CD8-positive, alpha-beta memory T cell (primary cell): ENCODE measurements at regions not wholly inside any gene's neighbourhood (a gene's known extent, or its start where the extent isn't known, plus 50 kb on each side); places are given as distances from the start of the nearest gene placed in this dataset.

Source experiments
- CTCF ChIA-PET: fragments of 350-600 bp; sonication (Branson Sonifier 250); formaldehyde crosslinking; loops from one replicate; lab custom pipeline; 2021; ENCODE audit warnings: antibody characterized with exemption; lab: Charles Lee
- POLR2A ChIA-PET: fragments of 350-600 bp; sonication (Branson Sonifier 250); formaldehyde crosslinking; loops from one replicate; lab custom pipeline; 2021; ENCODE audit warnings: antibody characterized with exemption; lab: Charles Lee
- DNase-seq, 5 donors: peaks; one replicate each; pipeline versions ENCODE4 v3.0.0 to v3.0.0-alpha.2; 2020 to 2022; ENCODE audit warnings: mixed read lengths in 1 of 5
- H3K27ac ChIP-seq: one replicate; pipeline ENCODE4 v1.7.0; 2013; ENCODE audit warnings: low read depth, mild to moderate bottlenecking, low read length, moderate library complexity
- H3K27me3 ChIP-seq: 2 replicates; pipeline ENCODE4 v1.7.0; 2013; ENCODE audit warnings: low read length, mild to moderate bottlenecking; ENCODE audit not compliant: insufficient read depth, poor library complexity, severe bottlenecking
- H3K36me3 ChIP-seq: 2 replicates; pipeline ENCODE4 v1.7.0; 2013; ENCODE audit warnings: mild to moderate bottlenecking, low read length, moderate library complexity; ENCODE audit not compliant: insufficient read depth
- H3K4me1 ChIP-seq: 2 replicates; pipeline ENCODE4 v1.7.0; 2013; ENCODE audit warnings: mild to moderate bottlenecking, low read length, moderate library complexity; ENCODE audit not compliant: insufficient read depth
- H3K4me3 ChIP-seq: 2 replicates; pipeline ENCODE4 v1.7.0; 2013; ENCODE audit warnings: mild to moderate bottlenecking, low read length
- H3K9me3 ChIP-seq: 2 replicates; pipeline ENCODE4 v1.7.0; 2013; ENCODE audit warnings: mild to moderate bottlenecking, low read length
- H3K27ac Mint-ChIP-seq, 8 donors: one replicate each; pipeline ENCODE4 v1.8.0; 2020 to 2021; ENCODE audit warnings: mixed read lengths in 8 of 8, mild to moderate bottlenecking in 6 of 8, inconsistent platforms in 3 of 8, moderate library complexity in 3 of 8
- H3K27me3 Mint-ChIP-seq, 2 donors: one replicate each; pipeline ENCODE4 v1.8.0; 2020 to 2021; ENCODE audit warnings: mixed read lengths in 2 of 2, mild to moderate bottlenecking in 1 of 2, moderate library complexity in 1 of 2
- H3K36me3 Mint-ChIP-seq, 3 donors: one replicate each; pipeline ENCODE4 v1.8.0; 2020 to 2021; ENCODE audit warnings: mixed read lengths in 3 of 3, inconsistent platforms in 1 of 3, mild to moderate bottlenecking in 1 of 3
- H3K4me1 Mint-ChIP-seq, 3 donors: one replicate each; pipeline ENCODE4 v1.8.0; 2020 to 2021; ENCODE audit warnings: mixed read lengths in 3 of 3, inconsistent platforms in 1 of 3, mild to moderate bottlenecking in 1 of 3
- H3K4me3 Mint-ChIP-seq, 7 donors: one replicate each; pipeline ENCODE4 v1.8.0; 2020 to 2021; ENCODE audit warnings: mixed read lengths in 7 of 7, mild to moderate bottlenecking in 6 of 7, moderate library complexity in 4 of 7, inconsistent platforms in 2 of 7
- H3K9me3 Mint-ChIP-seq, 5 donors: one replicate each; pipeline ENCODE4 v1.8.0; 2020 to 2022; ENCODE audit warnings: mixed read lengths in 5 of 5, mild to moderate bottlenecking in 3 of 5, moderate library complexity in 2 of 5, inconsistent platforms in 1 of 5

DNA sequence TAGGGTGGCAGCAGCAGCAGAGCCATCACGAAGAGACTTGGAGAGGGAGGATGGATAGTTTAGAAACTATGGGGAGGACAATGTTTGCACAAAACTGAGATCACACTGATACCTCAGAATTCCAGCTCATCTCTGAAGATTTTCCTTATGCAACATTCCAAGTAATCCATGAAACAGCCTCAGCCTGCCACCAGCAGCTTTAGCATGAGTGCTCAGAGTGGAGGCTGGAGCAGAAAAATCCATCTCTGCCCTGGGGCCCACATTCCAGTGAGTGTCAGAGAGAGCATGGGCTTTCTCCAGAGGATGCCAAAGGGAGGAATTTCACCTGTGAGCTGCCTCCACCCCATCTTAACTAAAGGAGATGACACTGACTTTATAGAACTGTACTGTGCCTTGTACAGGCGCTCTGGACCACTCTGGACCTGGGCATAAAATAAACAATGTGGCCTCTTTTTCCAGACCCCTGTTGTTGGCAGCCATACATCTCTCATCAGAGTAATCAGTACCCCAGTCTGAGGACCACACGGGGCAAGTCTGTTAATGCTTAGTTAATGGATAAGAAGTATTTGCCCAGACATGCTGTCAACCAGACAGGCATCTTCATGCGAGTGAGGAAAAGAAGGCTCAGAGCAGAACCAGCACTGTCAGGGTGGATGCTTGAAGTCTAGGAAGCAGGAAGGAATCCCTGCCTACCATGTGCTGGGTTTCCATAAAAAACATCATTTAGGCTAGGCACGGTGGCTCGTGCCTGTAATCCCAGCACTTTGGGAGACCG lies 440.9 kb downstream of the ENC1 start:
- Histone ChIP-seq H3K4me1 (no peaks in the 10 kb centered on the region), H3K27ac (no peak overlapping the region), H3K9me3 (no peaks in the 10 kb centered on the region), H3K27me3 (no peaks in the 10 kb centered on the region), H3K4me3 (no peak overlapping the region), H3K36me3 (no peaks in the 10 kb centered on the region)
- Mint-ChIP-seq H3K36me3 (no peaks in the 10 kb centered on the region), H3K4me1 (no peaks in the 10 kb centered on the region), H3K4me3 (no peak overlapping the region), H3K9me3 (no peaks in the 10 kb centered on the region), H3K27me3 (peaks cover 2 to 7% of the 10 kb centered on the region in 2 donors), H3K27ac (no peak overlapping the region)
- DNase-seq, result no peak
- CTCF ChIA-PET, result no interaction called here
- POLR2A ChIA-PET, result no interaction called here

GRCh38 chr5:74199005-74199404 lies 441.5 kb downstream of the ENC1 start:
- CTCF ChIA-PET, result no interaction called here
- no peak overlapping the region for H3K27ac ChIP-seq
- POLR2A ChIA-PET, result no interaction called here

GRCh38 chr5:74198156-74198555 lies 442.4 kb downstream of the ENC1 start:
- Mint-ChIP-seq H3K4me3 (no peak overlapping the region), H3K4me1 (no peaks in the 10 kb centered on the region), H3K27me3 (peaks cover 2 to 4% of the 10 kb centered on the region in 2 donors), H3K9me3 (no peaks in the 10 kb centered on the region), H3K36me3 (no peaks in the 10 kb centered on the region), H3K27ac (no peak overlapping the region)
- DNase-seq, result no peak
- ChIA-PET CTCF (no interaction called here), POLR2A (no interaction called here)
- no peak overlapping the region for H3K27ac ChIP-seq
- H3K27me3 ChIP-seq, result no peaks in the 10 kb centered on the region
- H3K4me3 ChIP-seq, result no peak overlapping the region
- no peaks in the 10 kb centered on the region for H3K9me3 ChIP-seq
- H3K36me3 ChIP-seq, result no peaks in the 10 kb centered on the region
- H3K4me1 ChIP-seq, result no peaks in the 10 kb centered on the region

More at GRCh38 chr5:74199005-74199404, 441.5 kb downstream of the ENC1 start:
- Mint-ChIP-seq H3K27ac (no peak overlapping the region), H3K4me3 (no peak overlapping the region), H3K27me3 (peaks cover 2 to 5% of the 10 kb centered on the region in 2 donors), H3K36me3 (no peaks in the 10 kb centered on the region), H3K4me1 (no peaks in the 10 kb centered on the region), H3K9me3 (no peaks in the 10 kb centered on the region)
- H3K4me1 ChIP-seq, result no peaks in the 10 kb centered on the region
- no peak for DNase-seq
- H3K27me3 ChIP-seq, result no peaks in the 10 kb centered on the region
- no peaks in the 10 kb centered on the region for H3K36me3 ChIP-seq
- no peak overlapping the region for H3K4me3 ChIP-seq
- H3K9me3 ChIP-seq, result no peaks in the 10 kb centered on the region

DNA sequence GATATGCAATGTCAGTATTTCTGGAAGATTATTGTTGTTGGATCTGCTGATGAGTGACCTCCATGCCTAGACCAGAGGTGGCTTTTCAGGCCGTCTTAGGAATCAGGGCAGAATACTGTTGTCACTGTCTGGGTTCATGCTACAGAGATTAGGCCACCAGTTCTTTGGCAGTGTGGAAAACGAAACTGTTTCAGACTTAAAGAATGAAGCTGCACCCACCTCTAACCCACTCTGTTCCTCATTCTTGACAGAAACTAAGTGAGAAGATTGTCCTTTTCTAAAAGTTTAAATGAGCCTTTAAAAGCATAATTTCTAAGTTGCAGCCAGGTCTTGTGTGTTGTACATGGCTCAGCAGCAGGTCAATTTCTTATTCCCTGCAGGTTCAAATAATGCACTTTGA lies 444.3 kb downstream of the ENC1 start:
- Histone ChIP-seq H3K9me3 (no peaks in the 10 kb centered on the region), H3K36me3 (no peaks in the 10 kb centered on the region), H3K27ac (no peak overlapping the region), H3K27me3 (no peaks in the 10 kb centered on the region), H3K4me3 (no peak overlapping the region), H3K4me1 (no peaks in the 10 kb centered on the region)
- Mint-ChIP-seq H3K27me3 (peaks cover 7 to 13% of the 10 kb centered on the region in 2 donors), H3K36me3 (no peaks in the 10 kb centered on the region), H3K4me3 (no peak overlapping the region), H3K9me3 (no peaks in the 10 kb centered on the region), H3K4me1 (no peaks in the 10 kb centered on the region), H3K27ac (no peak overlapping the region)
- no peak for DNase-seq
- POLR2A ChIA-PET, result no interaction called here
- CTCF ChIA-PET, result no interaction called here

DNA sequence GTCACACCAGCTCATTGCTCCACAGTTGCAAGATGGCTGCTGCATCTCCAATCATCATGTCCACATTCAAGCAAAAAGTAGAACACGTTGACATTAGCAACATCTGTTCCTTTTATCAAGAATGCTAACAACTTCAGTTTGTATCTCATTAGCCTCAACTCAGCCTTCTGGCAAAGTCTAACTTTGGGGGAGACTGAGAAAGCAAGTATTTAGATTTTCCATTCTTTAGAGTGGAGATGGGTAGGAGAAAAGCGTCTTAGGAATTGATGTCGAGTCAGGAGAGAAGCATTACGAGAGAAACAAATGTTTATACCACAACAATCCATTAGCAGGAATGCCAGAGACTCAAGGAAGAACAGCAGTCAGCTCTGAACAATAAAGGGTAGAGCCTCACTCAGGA lies 446.3 kb downstream of the ENC1 start:
- peaks cover 7 to 13% of the 10 kb centered on the region in 2 donors for H3K27me3 Mint-ChIP-seq
- H3K36me3 ChIP-seq, result no peaks in the 10 kb centered on the region
- ChIA-PET POLR2A (no interaction called here), CTCF (no interaction called here)
- no peaks in the 10 kb centered on the region for H3K27me3 ChIP-seq
- no peak overlapping the region for H3K4me3 Mint-ChIP-seq
- H3K36me3 Mint-ChIP-seq, result no peaks in the 10 kb centered on the region
- H3K4me1 ChIP-seq, result no peaks in the 10 kb centered on the region
- DNase-seq, result no peak
- H3K27ac Mint-ChIP-seq, result no peak overlapping the region
- H3K9me3 ChIP-seq, result no peaks in the 10 kb centered on the region
- H3K9me3 Mint-ChIP-seq, result no peaks in the 10 kb centered on the region
- H3K4me1 Mint-ChIP-seq, result no peaks in the 10 kb centered on the region
- no peak overlapping the region for H3K4me3 ChIP-seq
- H3K27ac ChIP-seq, result no peak overlapping the region

DNA sequence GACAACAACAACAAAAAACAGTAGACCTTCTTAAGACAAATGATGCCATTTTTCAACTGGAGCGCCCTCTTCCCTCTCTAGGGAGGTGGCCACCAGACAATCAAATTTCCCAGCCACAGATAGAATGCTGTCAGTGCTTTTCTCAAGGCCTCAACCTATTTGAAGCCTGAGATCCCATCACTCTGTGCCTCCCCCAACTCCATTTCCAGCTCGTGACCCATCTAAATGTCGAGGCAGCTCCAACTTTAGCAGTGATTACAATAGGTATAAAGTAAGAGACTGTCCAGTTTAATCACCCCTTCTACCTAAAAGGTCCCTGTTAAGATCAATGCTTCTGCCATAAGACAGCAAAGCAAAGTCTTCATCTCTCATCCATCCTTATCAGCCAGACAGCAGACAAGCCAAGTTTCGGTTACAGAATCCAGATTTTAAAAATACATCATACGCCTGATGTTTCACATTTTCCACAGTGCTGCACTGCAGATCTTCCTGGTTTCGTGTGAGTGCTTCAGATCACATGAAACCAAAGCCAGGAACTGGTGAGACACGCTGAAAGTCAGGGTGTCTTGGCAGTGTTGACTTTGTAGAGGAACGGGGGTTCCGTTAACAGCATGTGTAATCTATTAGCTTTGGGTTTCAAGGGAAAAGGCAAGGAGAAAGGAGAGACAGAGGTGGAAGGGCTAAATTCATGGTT lies 447.8 kb downstream of the ENC1 start:
- Histone ChIP-seq H3K27ac (no peak overlapping the region), H3K27me3 (no peaks in the 10 kb centered on the region), H3K36me3 (no peaks in the 10 kb centered on the region), H3K9me3 (no peaks in the 10 kb centered on the region), H3K4me1 (no peaks in the 10 kb centered on the region), H3K4me3 (no peak overlapping the region)
- Mint-ChIP-seq H3K9me3 (peaks cover 0 to 4% (median 0%) of the 10 kb centered on the region in 5 donors), H3K27me3 (peaks cover 7 to 13% of the 10 kb centered on the region in 2 donors), H3K4me3 (no peak overlapping the region), H3K4me1 (no peaks in the 10 kb centered on the region), H3K27ac (no peak overlapping the region), H3K36me3 (no peaks in the 10 kb centered on the region)
- DNase-seq, result no peak
- ChIA-PET POLR2A (no interaction called here), CTCF (no interaction called here)

DNA sequence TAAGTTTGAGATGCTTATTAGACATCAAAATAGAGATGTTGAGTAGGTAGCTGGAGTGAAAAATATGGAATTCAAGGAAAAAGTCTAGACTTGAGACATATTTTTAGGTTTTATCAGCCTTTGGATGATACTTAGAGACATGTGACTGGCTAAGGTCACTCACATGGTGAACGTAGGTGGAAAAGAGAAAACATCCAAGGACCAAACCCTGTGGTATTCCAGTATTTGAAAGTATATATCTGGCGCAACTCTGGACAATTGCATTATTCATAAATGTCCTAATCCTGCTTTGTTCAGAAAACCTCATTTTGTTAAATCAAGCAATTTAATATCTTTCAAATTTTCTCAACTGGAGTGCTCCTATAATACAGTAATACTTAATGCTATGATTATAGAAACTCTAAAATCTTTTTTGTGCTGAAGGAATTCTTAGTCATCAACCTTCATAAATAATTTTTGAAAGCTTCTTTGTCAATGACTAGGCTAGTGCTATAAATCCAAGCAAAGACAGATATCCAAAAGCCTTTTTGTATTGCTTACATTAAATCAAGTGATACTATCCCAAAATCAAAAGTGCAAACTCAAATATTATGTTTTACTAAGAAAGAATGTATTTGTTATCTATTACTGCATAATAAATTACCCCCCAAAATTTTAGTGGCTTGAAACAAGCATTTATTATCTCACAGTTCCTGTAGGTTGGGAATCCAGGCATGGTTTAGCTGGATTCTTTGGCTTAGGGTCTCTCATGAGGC lies 452.0 kb downstream of the ENC1 start:
- POLR2A ChIA-PET, result no interaction called here
- H3K27ac ChIP-seq, result no peak overlapping the region
- DNase-seq, result no peak
- H3K9me3 ChIP-seq, result no peaks in the 10 kb centered on the region
- H3K9me3 Mint-ChIP-seq, result peaks cover 0 to 4% (median 0%) of the 10 kb centered on the region in 5 donors
- H3K36me3 ChIP-seq, result no peaks in the 10 kb centered on the region
- no peaks in the 10 kb centered on the region for H3K27me3 ChIP-seq
- H3K27ac Mint-ChIP-seq, result no peak overlapping the region
- peaks cover 10 to 24% of the 10 kb centered on the region in 2 donors for H3K27me3 Mint-ChIP-seq
- H3K36me3 Mint-ChIP-seq, result no peaks in the 10 kb centered on the region
- no peaks in the 10 kb centered on the region for H3K4me1 Mint-ChIP-seq
- H3K4me3 ChIP-seq, result no peak overlapping the region
- H3K4me1 ChIP-seq, result no peaks in the 10 kb centered on the region
- H3K4me3 Mint-ChIP-seq, result no peak overlapping the region
- CTCF ChIA-PET, result no interaction called here

GRCh38 chr5:74187757-74188156 lies 452.8 kb downstream of the ENC1 start:
- peaks cover 0 to 4% (median 0%) of the 10 kb centered on the region in 5 donors for H3K9me3 Mint-ChIP-seq
- no peaks in the 10 kb centered on the region for H3K36me3 ChIP-seq
- no peaks in the 10 kb centered on the region for H3K4me1 ChIP-seq
- ChIA-PET POLR2A (no interaction called here), CTCF (no interaction called here)
- H3K9me3 ChIP-seq, result no peaks in the 10 kb centered on the region
- peaks cover 10 to 23% of the 10 kb centered on the region in 2 donors for H3K27me3 Mint-ChIP-seq
- H3K4me1 Mint-ChIP-seq, result no peaks in the 10 kb centered on the region
- no peaks in the 10 kb centered on the region for H3K27me3 ChIP-seq
- no peak overlapping the region for H3K27ac Mint-ChIP-seq
- H3K36me3 Mint-ChIP-seq, result no peaks in the 10 kb centered on the region
- H3K27ac ChIP-seq, result no peak overlapping the region
- H3K4me3 ChIP-seq, result no peak overlapping the region
- H3K4me3 Mint-ChIP-seq, result no peak overlapping the region
- DNase-seq, result no peak
